GM18498 (cell line): ENCODE measurements at regions not wholly inside any gene's neighbourhood (a gene's known extent, or its start where the extent isn't known, plus 50 kb on each side); places are given as distances from the start of the nearest gene placed in this dataset.

Experiments used
- ATAC-seq: cut with Tn5 transposase; IDR thresholded peaks from one replicate; pipeline ENCODE4 v1.9.1; 2021; ENCODE audit warnings: mild to moderate bottlenecking, moderate library complexity; ENCODE audit not compliant: unreplicated experiment

DNA sequence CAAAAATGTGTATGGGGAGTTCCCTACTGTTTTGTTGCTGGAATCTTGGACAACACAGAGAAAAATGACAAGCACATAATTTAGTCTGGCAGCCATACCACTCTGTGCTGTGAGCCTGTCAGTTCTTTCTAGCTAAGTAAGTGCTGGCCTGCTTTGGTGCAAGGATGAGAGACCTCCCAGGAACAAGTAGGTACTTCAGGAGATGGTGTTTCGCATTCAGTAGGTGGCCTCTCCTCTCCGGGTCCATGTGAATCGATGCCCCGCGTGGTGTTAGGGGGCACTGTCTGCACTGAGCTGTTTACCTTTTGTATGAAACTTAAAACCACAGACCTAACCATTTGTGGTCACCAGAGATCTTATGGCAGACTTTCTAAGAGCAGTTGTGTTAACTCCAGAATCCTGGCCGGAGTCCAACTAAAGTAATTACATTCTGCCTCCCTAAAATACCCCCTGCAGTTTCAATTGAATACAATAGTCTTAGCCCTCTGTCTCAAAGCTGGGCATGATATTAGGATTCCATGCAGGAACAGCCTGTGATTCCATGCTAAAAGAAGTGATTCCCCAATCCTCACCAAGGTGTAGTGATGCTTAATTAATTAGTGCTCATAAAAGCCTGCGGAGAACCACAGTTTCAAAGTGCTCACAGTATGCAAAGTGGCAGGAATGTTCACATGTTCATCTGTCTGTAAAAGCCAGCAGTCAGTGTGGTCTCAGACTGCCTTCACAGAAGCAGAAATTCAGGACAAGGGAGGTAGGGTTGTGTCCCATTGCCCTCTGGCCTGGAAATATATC is 64.2 kb downstream of the LLPH start:
- ATAC-seq: peak; percentile 87

DNA sequence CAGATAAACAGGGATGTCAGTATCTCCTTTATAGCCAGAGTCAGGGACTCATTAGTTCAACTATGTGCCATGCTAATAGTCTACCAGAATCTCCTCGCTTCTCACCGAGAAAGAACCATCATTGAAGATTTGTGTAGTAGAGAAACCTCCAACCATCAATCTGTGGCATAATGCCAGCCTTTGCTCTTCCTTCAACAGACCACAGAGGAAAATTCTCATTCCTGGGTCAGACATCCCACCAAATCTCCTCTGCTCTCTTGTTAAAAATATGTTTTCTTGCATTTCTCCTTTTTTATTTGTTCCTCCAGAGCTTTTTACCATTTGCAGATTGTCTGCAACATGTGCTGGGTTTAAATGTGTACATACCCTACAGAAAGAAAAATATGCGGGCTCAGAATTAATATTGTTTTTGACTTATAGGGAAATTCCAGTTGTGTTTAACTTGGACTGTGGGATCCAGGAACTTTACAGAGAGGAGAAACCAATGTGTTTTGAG is 64.9 kb downstream of the LLPH start:
- ATAC-seq: no peak

DNA sequence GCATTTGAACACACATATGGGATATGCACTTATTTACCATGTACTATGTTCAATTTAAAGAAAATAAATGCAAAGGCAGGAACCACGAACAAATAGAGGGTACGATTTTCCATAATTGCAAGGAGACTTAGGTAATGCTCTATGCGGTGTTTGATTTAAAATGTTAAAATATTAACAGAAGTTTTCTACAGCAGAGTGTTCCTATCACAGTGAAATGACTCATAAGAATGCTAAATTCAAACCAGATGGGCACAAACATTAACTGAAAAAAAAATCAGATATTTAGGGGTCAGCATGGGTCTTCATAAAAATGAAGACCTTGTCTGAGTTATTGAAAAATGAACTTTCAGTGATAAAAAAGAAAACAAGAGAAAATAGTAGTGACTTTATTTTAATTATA is 65.4 kb downstream of the LLPH start:
- ATAC-seq: no peak

DNA sequence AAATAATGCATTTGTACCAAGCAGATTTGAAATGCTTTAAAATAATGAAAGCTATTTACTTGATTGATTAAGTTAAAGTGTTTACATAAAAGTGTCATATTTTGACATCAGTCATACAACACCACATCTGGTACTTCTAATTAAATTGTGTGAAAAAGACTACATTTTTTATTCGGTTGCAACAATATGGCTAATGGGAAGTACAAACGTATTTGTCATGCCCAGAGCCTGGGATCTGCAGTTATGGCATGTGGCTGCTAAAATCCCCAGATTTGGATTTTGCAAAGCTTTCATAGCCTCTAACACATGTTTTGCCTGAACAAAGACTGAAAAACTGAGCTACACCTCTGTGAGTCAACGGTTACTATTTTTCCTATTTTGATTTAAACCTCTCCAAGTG is 66.6 kb downstream of the LLPH start:
- ATAC-seq: no peak

DNA sequence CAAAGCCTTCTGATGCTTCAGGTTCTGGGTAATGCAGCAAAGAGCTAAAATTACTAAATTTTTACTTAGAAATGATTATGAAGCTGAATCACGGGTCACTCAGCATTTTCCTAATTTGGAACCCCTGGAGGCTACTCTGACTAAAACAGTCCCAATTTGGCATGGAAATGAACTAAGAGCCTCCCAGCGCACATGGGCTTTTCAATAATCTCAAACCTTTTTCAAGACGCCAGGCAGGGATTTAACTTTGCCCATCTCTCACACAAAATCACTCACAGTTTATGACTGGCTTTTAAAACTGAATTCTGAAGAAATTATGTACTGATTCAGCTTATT is 68.3 kb downstream of the LLPH start:
- no peak for ATAC-seq

DNA sequence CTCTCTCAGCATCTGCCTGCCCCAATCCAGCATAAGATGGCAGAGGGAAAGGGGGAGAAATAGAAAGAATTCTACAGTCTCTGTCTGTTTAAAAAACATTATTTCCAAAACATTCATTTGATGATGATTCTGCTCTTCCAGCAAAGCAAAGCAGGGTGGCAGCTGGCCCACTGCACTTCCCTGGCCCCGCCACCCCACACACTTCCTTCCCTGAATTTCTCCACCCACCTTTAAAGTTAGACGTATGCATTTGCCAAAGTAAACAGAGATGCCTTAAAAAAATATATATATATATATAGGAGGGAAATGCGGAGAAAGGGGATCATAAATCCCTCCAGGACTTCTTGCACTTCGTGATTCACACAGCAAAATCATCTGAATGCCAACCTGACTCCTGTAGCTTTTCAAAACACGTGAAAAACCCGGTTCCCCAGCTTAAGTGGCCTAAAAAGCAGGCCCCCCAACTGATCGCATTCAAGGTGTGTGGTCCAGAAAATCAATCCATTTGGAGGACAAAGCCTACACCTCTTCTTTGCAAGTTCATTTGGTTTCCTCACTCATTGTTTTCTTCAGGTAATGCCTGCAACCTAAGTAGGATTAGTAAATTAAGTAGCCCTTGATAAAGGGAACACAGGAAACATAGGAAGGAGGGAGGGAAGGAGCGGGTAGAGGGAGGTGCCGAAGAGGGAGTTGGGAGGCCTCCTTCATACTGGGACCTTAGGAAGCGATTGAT is 68.8 kb downstream of the LLPH start:
- no peak for ATAC-seq

DNA sequence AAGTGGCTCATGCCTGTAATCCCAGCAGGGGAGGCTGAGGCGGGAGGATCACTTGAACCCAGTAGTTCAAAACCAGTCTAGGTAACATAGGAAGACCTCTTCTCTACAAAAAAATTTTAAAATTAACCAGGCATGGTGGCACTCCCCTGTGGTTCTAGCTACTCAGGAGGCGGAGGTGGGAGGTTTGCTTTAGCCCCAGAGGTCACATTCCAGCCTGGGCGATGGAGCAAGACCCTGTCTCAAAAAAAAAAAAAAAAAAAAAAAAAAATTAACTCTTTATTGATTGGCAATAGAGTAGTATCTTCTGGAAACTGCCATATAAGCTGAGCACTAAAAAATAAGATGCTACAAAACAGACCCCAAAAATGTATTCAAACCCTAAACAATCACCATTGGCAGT is 69.5 kb downstream of the LLPH start:
- no peak for ATAC-seq

DNA sequence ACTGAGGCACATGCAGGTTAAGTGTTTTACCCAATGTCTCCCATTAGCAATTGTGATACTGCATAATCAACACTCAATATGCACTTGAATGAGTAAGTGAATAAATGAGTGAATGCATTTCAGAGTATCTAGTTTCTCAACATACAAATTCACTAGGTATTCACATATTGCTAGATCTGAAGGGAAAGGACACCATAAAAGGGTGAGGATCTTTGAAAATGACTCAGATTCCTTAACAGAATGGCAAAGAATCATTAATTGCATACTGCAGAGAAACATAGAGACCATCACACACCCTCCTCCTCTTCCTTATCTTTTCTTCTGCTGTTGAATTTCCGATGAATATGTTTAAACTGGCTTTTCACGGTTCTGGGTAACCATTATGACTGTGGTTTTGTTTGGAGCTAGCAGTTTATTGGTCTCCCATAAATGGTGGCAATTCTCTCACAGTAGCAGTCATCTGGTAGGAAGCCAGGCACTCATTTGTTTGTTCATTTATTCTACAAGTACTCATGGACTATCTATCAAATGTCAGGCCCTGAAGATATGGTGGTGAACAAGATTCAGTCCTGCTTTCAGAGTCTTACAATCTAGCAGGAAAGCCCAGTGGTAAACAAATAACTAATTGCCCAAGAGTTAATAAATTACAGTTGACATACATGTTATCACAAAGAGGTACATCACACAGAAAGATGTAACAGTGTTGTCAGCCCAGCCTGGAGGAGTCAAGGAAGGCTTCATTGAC is 70.2 kb downstream of the LLPH start:
- no peak for ATAC-seq

DNA sequence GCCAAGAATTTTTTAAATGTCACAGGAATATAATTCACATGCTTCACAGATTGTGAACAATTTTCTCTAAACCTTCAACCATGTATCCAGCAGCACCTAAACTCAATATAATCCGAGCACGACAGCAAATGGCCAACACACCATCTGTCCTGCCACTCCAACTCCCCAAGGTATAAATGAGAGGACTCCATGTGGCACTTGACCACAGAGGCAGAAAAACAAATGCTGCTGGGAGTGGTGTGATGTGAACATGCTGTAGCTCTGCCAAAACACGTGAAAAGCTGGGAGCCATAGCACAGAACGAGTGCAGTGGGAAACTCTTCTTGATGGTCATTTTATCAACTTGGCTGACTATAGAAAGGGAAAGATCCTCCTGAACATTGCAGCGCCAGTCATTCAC is 70.9 kb downstream of the LLPH start:
- ATAC-seq: no peak

DNA sequence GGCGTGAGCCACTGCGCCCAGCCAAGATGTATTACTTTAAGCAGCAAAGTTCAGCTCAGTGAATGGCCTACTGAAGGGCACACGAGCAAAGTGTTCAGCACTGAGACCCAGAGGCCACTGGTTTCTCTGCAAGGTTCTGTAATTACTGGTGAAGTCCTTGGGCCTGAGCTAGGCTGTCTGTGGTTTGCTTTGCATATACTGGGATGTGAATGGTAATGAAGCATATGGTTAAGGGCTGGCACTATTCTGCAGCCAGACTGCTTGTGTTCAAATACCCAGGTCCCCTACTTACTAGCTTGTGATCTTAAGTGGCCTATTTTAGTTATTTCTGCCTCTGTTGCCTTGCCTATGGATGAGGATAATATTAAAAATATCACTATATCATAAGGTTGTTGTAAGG is 72.0 kb downstream of the LLPH start:
- peak; percentile 52 for ATAC-seq

DNA sequence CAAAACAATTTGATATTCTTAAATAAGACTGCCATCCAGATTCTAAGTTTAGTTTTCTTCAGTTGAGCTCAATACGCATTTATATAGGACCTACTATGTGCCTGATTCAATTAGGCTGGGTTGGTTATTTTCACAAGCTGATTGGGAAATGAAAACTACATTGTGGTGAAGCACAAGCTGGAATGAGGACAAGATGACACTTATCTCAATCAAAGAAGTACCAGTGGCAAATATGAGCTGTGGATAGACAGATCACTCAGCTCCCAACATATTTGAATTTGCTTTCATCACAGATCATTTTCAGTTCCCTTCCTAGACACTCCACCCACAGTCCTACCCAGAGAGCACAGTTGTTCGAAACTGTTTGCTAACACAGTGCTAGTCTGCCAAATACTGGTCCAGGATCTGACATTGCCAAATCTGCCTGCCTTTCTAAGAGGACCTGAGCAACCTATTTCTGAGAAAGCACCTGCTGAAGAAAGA is 74.7 kb downstream of the LLPH start:
- peak; percentile 90 for ATAC-seq

DNA sequence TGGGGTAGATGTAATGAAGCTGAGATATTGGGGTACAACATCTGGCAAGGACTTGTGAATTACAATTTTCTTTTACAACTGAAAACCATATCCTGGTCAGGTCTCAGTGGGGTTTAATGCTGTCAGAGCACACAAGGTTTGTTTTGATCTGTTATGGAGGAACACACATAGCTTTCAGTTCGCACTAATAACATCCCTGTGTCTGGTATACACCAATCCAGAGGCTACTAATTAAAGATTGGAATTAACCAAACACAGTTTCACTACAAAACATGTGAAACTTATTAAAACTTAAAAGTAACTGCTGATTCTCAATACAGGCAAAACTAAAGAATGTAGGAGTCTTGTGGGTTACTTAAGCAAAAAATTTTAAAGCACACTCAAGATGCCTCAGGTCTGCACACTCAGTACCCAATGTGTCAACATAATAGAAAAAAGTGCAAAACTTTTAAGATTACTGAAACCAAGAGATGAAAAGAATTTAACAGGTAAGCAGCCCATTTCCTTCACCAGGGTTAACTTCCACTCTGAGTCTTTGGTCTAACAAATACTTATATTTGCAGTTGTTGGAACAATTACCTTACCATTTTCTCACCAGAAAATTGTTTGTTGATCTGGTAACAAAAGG is 77.4 kb downstream of the LLPH start:
- ATAC-seq: no peak

DNA sequence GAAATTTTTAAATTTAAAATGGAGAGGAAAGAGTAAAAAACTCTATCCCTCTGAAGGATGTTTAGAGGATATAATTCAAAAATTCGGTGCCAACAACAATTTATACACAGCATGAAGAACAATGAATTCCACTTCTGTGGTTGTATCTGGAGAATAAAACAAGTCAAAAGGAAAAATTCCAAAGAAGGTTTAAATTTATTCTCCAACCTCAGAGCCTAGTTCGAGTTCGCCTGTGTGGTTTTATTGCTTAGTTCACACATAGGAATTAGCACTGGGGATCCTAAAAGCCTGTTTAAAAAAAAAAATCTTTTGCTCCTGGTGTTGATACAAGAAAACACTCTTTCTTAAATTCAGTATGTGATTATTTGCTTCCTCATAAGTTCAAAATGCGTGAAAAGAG is 79.2 kb downstream of the LLPH start:
- ATAC-seq: no peak

DNA sequence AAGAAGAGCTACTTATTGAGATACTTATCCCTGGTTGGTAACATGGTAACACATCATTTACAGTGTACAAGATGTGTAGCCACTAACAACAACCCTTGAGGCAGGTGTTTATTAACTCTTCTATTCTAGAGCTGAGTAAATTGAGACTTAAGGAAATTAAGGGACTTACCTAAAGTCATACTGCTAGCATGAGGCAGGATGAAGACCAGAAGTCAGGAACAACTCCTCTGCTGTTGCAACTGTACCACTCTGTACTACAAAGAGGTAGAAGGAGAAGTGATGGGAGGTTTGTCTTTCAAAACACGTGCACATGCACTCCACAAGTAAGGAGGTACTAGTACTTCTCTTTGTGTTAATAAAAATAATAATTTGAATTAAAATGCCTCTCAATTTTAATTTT is 79.9 kb downstream of the LLPH start:
- no peak for ATAC-seq

DNA sequence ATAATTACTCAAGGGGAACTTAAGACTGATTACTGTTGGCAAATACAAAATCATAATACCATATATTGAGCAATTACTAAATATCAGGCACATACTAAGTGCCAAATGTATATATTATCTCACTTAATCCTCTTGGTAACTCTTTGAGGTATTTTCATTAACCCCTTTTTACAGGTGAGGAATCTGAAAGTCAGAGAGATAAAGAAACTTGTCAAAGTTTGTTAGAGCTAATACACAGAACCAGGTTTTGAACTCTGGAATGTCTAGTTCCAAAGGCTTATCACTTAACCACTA is 80.3 kb downstream of the LLPH start:
- ATAC-seq: no peak

DNA sequence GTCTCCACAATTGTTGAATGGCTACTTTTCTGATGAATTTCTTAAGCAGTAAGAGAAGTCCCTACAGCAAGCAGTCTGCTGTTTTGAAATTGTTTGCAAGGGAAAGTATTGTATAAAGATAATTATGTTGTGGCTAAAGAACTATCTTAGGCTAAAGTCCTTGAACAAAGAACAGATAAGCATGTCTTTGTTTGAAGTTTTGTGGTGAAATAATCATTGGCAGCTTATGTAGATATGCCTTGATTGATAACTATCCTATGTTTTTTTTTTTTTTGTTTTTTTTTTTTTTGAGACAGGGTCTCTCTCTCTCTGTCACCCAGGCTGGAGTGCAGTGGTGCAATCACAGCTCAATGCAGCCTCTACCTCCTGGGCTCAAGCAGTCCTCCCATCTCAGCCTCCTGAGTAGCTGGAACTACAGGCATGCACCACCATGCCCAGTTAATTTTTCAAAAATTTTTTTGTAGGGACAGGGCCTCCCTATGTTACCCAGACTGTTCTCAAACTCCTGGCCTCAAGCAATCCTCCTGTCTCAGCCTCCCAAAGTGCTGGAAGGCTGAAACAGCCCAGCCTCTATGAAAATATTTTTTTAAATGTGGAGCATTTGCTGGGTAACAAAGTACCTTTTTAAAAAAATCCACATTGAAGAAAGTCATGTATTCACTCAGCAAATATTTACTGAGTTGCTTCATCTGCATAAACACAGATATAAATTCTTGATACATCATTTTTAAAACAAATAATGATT is 80.8 kb downstream of the LLPH start:
- no peak for ATAC-seq

DNA sequence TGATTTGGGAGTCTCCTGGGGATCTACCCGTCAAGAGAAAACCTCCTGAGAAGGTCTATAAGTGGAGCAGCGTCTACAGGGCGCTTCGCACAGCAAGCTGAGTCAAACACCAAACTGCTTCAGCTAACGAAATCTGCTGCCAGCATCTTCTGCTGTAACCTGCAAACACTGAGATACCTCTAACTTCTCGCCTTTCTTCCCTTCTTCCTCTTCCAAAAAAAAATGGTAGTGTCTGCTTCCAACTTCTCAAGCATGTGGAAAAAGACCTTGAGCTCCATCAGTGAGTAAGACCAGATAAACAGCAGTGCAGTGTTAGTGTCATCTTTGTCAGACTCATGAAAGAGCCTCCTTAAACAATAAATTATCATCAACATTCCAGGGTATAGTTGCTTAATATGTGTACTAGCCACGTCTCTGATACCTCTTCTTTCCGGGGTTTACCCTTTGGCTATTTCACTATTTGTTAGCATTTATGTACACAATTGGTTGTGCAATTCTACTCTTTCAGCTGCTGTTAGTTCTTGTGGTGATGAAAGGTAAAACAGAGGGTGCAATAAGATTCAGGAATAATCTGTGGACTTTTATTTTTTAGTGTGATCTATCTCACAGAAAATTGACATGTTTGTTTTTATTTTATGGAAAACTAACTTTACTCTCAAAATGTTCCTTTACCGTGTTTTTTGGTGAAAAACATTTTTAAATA is 81.6 kb downstream of the LLPH start:
- no peak for ATAC-seq

DNA sequence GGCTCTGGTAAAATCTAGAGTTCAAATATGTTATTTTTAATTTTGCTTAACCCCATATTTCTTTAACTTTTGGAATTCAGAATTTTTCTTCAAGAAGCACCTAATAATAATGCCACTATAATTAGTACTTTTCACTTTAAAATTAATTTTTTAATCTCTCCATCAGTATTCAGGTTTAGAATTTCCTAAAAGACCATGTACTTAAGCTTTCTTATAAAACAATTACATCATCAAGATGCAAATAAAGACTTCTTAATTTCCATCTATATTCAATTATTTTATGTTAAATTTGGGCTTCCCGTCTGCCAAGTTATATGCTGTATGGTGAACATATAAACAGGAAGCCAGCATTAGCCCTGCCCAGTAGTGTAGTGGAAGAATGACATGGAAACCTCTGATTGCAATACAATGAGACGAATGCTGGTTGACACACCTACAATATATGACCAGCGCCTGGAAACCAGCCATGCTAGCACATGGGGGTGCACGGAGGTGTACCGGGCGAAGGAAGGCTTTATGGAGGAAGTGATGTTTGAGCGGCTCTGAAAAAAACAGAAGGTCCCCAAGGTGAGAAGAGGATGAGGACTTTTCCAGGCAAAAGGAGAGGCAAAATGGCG is 82.2 kb downstream of the LLPH start:
- no peak for ATAC-seq

DNA sequence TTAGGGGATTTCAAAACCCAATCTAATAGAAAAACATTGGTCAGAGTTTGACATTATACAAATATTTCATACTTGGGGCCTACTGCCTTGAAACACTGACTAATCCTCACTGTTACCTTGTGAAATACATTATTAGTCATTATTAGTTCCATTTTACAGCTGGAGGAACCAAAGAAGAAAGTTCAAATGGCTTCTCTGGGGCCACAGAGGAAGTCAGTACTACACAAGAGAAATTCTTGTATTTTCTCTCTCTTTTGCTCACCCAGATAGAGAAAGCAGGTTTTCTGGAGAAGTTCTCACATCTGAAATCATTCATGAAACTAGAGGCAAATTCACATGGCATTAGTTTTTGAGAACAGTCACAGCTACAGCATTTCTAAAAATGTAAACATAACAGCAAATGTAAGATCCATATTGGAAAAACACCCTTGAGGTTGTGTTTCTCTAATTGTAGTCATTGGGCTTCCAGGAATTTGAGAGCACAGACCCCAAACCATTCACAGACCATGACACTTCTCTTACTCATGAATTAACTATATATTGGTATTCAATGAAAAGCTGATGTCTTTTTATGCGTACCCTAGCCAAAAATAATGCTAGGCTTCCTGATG is 83.0 kb downstream of the LLPH start:
- ATAC-seq: peak; percentile 90
